Lung microvascular endothelial cell (primary cell): ENCODE measurements at regions not wholly inside any gene's neighbourhood (a gene's known extent, or its start where the extent isn't known, plus 50 kb on each side); places are given as distances from the start of the nearest gene placed in this dataset.
"Not testable (repeated sequence)": the region's sequence is repeated elsewhere in the genome, so short reads cannot be mapped to it uniquely, and the experiment has no call there.

Experiments
- DNase-seq, 2 donors: peaks; one replicate each; pipeline versions ENCODE4 v3.0.0 to v3.0.0-alpha.2; 2010; ENCODE audit warnings: low read depth in 2 of 2

GRCh38 chr21:31609081-31609480 is 50.4 kb upstream of the SOD1 start:
- no peak for DNase-seq

- DNase-seq, result no peak
Observed at GRCh38 chr21:31607791-31608190, 51.7 kb upstream of the SOD1 start.

GRCh38 chr21:31606081-31606874 is 53.2 kb upstream of the SOD1 start:
- DNase-seq, result no peak

- peak; percentile 71 to 86 for DNase-seq
Observed at GRCh38 chr21:31604591-31605190, 54.8 kb upstream of the SOD1 start.

GRCh38 chr21:31599563-31599962 is 59.9 kb upstream of the SOD1 start:
- no peak for DNase-seq

DNA sequence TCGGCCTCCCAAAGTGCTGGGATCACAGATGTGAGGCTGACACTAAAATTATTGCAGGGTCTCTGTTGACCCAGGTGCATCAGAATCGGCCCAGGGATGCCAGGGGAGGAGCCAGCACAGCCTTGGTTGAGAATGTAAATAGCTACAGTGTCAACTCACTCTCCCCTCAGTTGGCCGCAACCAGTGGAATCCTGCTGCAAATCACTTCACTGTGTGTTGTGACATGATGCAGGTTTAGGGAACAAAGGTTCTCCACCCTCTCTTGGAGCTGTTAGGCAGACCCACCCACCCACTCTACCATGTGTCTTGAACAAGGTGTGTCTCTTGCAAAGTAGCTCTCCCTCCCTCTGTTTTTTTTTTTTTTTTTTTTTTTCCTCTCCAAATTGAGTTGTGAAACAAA is 60.5 kb upstream of the SOD1 start:
- DNase-seq, result no peak

GRCh38 chr21:31597683-31598082 is 61.8 kb upstream of the SOD1 start:
- no peak for DNase-seq

DNA sequence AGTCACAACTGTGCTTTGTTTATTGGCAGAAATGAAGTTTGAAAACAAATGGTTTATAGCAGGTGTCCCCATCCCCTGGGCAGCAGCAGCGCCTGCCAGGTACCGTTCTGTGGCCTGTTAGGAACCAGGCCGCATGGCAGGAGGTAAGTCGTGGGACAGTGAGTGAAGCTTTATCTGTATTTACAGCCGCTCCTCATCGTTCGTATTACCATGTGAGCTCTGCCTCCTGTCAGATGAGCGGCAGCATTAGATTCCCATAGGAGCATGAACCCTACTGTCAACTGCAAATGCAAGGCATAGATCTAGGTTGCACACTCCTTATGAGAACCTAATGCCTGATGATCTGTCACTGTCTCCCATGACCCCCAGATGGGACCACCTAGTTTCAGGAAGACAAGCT is 63.4 kb upstream of the SOD1 start:
- DNase-seq, result no peak

- DNase-seq, result no peak
Observed at GRCh38 chr21:31594726-31595125, 64.8 kb upstream of the SOD1 start.

DNA sequence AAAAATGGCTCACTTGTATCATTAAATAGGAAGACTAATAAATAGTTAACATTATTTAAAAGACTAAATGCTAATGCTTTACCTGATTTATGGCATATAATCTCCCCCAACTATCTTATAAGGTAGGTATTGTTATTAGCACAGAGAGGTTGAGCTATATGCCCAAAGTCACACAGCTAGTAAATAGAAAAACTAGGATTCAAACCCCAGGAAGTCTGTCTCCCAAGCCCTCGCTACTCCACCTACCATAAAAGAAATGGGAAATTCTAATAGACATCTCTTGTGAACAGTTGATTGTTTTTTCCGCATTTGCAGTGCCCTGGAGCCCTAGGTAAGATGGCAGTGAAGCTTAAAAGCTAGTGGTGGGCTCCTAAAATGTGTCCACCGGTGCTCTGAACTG is 65.2 kb upstream of the SOD1 start:
- no peak for DNase-seq

DNA sequence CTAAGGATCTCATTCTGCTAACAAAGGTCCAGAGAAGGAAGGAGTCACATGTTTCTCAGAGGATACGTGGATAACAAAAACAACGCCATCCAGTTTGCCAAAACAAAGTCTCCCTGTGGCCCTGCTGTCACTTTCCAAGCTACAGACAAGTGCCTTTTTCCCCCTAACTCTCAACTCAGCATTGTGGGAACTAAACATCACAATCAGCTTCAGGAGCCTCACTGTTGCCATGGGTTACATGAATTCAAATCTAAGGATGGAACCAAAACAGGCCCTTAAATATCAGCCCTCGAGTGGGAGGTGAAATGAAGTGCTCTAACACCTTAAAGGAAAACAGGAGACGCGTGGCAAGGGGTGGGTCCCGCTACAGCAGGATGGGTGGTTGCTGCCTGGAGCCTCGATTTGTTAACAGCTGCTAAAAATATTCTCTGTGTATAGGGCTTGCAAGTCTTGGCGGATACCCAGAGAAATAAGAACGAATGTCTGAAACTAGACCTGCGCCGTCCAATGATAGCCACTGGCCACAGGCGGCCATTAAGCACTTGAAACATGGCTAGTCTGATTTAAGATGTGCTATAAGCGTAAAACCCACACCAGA is 66.4 kb upstream of the SOD1 start:
- DNase-seq, result no peak

GRCh38 chr21:31592516-31592915 is 67.0 kb upstream of the SOD1 start:
- DNase-seq, result no peak

GRCh38 chr21:31589820-31590219 is 69.7 kb upstream of the SOD1 start:
- DNase-seq, result no peak

DNA sequence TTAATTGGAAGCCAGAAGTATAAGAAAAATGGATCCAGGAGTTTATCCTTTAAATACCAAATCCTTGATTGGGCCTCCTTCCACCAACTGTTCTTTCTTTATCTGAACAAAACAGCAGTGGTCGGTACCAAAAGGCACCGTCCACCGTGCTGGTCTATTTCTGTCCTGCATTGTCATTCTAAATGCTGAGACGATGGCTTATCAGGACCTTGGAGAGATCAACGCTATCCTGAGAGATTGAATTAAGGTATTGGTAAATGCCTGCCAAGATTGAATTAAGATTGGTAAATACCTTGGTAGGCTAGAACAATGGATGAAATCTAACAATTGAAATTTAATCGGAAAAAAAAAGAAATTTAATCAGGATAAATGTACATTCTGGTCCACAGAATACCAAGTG is 73.4 kb upstream of the SOD1 start:
- DNase-seq, result peak in 1 of 2 donors; percentile 5

- not testable (repeated sequence) for DNase-seq
Observed at GRCh38 chr21:31583937-31584336, 75.6 kb upstream of the SOD1 start.

GRCh38 chr21:31583498-31583897 is 76.0 kb upstream of the SOD1 start:
- DNase-seq, result no peak

GRCh38 chr21:31580866-31581276 is 78.6 kb upstream of the SOD1 start:
- DNase-seq, result peak; percentile 67 to 78

DNA sequence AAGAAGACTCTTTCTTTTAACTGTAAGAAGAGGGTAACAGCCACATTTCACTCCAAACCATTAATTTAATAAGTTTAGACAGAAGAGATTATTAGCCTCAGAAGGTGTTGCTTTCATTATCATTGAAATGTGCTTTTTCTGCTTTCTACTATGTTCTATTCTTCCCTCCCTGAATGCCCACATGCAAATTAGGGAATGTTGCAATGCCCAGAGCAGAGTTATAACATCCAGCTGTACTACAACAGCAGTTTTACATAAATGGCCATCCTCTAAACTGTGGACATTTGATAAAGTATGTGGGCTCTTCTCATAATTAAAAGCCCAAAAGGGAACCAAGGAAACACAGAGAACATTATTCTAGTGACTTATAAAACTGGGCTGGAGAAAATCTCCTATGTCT is 82.2 kb upstream of the SOD1 start:
- no peak for DNase-seq

DNA sequence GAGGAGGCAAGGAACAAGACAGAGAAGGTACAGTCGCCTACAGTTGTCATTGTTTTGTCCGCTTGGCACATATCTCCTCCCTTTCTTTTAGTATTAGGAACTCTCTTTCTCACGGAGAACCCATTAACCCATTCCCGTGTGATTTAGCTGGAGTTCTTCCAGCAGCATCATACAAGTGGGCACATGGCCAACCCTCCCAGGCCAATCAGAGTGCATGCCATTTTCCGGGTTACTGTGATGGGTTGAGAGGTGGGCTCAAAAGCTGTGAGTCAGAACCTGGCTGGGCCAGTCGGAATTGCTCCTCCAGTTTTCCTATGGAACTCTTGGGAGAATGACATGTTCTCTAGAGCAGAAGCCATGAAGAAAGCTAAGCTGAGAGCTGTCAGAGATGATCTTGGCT is 83.1 kb upstream of the SOD1 start:
- DNase-seq, result peak in 1 of 2 donors; percentile 28

- DNase-seq, result no peak
Observed at GRCh38 chr21:31573217-31573616, 86.3 kb upstream of the SOD1 start.

DNA sequence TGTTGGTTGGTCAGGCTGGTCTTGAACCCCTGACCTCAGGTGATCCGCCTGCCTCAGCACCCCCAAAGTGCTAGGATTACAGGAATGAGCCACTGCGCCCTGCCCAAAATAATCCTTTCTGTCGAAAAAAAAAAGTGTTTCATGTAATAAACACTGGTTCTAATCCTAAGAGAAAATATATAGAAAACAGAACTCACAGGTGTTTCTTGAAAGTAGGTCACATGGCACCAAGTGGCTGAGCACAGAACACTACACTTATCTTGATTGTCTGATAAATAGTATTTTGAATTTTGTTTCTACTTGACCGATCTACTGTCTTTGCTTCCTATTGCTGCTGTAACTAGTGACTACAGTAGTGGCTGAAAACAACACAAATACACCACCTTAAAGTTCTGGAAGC is 87.6 kb upstream of the SOD1 start:
- DNase-seq, result no peak

DNA sequence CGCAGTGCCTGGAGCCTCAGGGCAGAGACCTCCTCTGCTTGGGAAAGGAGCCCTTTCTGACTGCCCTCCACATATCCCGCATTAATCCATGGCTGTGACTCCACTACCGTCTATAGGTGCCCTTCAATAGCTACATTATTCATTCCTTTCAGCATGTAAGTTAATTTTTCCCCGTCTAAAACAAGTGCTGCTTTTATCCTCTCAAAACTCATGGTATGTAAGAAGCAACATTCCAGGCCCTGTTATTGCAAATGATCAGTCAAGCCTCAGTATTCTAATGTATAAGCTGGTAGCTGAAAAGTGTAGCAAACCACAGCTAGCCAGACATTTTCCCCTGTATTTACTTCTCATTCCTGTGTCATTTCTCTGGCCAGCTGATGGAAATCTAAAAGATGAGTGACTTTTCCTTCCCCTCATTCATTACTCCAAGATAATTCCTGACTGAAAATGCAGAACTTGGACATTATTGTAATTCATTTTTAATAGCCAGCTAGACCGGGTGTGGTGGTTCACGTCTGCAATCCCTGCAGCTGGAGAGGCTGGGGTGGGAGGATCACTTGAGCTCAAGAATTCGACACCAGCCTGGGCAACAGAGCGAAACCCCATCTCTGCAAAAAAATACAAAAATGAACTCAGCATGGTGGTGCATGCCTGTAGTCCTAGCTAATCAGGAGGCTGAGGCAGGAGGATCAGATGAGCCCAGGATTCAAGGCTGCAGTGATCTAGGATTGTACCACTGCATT is 88.5 kb upstream of the SOD1 start:
- DNase-seq, result no peak
